GM19467 (cell line): ENCODE measurements at regions not wholly inside any gene's neighbourhood (a gene's known extent, or its start where the extent isn't known, plus 50 kb on each side); places are given as distances from the start of the nearest gene placed in this dataset.
"Not testable (repeated sequence)": the region's sequence is repeated elsewhere in the genome, so short reads cannot be mapped to it uniquely, and the experiment has no call there.

Experiments used
- ATAC-seq: cut with Tn5 transposase; IDR thresholded peaks from one replicate; pipeline ENCODE4 v1.9.1; 2021; ENCODE audit warnings: mild to moderate bottlenecking, moderate library complexity; ENCODE audit not compliant: unreplicated experiment

DNA sequence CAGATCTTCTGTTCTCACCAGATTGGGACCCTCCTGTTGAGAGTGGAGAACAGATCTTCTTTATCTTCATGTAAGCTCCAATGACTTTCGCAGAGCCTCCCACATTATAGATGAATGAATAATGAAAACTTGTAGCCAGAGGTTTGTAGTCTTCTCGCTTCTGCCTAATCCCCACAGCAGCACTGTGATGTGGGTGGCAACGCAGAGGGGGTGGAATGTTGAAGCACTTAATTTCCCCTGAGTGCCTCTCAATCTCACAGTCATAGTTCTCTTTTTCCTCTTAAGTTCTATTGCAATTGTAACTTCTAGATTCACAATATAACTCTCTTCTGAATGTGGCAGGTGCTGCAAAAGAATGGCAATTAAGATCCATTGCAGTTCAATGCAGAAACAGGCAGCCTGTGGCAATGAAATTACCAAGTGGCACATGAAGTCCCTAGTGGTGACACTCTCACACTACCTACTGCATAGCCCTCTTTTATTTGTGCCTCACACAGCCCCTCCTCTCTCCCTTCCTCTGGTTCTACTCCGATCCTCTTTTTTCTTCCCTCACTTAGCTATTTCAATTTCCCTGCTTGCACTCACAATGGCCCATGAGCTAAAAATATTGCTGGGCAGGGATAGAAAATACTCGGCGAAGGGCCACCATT lies 281.9 kb downstream of the UBE3D start:
- peak; percentile 55 for ATAC-seq

DNA sequence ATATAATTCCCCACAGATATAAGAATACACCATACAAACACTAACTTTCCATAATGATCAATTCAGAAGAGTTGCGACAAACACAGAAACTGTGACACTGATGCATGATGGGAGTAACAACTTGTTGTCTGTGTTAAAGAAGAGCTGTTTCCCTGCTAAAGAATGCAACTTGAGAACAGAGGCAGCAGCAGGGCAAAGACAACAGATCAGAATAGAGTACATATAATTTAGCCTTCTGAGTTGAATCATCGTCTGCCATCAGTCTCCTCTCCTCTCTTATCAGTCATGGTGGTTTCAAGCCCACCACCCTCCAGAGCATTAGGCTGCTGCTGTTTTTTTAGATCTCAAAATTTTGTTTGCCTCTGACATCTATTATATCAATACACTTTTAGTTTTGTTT lies 280.4 kb downstream of the UBE3D start:
- ATAC-seq, result no peak

DNA sequence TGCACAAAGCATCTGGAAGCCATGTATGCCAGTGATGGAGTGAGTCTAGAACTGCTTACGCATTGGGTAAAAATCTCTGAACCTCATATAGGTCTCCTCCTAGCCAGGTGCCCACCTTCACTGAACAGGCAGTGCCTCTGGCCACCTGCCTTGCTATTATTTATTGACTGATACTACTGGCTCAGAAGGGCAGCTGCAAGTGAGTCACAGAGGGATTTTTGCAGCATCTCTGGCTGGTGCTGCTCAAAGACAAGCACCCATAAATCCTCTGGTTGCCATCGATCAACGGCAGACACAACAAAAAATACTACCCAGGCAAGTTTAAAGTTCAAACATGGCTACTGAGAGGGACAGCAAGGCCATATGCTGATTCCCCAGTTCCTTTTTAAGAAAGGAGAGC lies 279.4 kb downstream of the UBE3D start:
- ATAC-seq, result no peak

DNA sequence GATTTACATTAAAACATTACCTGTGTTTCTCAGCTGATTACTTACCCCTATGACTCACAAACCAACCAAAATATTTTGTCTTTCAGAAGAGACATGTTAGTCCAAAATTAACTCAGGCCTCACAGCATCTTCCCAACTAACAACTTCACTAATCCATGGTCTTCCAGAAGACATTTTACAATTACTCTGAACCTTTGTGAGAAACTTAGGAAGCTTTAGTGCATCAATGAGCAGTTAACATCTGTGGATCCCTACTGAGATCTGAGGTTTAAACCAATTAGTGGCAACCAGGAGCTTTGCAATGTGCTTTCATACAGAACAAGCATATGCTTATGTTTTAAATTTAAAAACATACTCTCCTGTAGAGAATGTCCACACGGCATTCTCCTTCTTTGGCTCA lies 269.7 kb downstream of the UBE3D start:
- no peak for ATAC-seq

- no peak for ATAC-seq
Observed at GRCh38 chr6:82801083-82801482, 264.6 kb downstream of the UBE3D start.

GRCh38 chr6:82816243-82816642 lies 249.4 kb downstream of the UBE3D start:
- not testable (repeated sequence) for ATAC-seq

DNA sequence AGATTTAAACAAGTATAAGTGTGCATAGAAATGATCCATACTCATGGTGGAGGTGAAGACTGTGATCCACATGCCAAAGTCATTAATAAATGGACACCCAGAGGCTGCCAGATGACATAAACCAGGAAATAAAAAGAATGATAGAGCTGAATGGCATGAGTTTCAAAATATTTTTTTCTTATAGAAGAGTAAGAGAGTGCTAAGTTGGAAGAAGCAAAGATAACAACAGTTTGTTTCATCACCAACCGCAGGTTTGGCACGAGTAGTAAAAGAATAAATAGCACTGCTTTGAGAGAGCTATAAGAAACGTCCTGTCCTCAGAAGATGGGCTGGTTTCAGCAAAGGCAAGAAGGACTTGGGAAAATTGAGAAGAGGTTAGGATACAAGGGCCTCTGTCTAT lies 246.9 kb downstream of the UBE3D start:
- ATAC-seq, result no peak

DNA sequence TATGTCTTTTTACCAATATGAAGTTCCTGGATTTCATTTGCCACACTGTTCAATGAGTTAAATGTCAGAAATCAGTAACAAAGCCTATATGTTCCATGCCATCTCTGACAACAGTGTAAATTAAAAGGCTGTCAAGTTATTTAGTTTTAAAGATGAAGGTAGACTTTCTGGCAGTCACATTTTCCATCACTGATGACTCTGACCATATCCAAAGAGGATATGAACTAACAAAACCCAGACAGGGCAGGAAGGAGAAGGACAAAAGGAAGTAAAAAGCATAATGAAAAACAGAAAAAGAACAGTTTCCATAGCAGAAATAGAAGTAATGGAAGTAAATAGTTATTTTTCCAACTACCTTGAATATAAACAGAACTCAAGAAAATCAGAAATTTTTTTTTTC lies 242.3 kb downstream of the UBE3D start:
- ATAC-seq, result no peak

GRCh38 chr6:82832811-82833210 lies 232.8 kb downstream of the UBE3D start:
- no peak for ATAC-seq

DNA sequence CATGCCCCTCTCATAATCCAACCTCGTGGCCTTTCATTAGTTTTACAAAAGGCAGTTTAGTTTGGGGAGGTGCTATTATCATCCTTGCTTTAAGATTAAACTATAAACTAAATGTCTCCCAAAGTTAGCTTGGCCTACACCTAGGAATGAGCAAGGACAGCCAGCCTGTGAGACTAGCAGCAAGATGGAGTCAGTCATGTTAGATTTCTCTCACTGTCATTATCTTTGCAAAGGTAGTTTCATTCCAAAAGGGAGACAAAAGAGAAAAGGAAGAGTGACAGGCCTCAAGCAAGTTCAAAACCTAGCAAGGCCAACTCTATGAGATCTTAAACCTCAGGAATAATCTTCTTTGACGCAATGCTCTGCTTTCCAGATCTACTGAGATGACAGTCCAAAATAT lies 232.2 kb downstream of the UBE3D start:
- ATAC-seq, result no peak

- ATAC-seq, result no peak
Observed at GRCh38 chr6:82836022-82836575, 229.5 kb downstream of the UBE3D start.

DNA sequence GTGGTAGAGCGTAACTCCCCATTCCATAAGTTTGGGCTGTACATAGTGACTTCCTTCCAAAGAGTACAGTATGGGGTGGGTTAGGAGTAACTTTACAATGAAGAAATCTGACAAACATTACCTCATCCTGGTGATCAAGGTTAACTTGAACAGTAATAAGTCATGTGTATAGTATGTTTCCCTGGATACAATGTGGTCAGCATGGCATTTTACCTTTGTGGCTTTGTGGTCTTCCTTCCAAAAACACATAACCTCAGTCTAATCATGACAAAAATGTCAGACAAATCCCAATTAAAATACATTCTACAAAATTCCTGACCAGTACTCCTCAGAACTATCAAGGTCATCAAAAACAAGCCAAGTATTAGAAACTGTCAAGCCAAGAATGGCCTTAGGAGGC lies 225.1 kb downstream of the UBE3D start:
- ATAC-seq, result no peak

GRCh38 chr6:82841309-82841708 lies 224.3 kb downstream of the UBE3D start:
- ATAC-seq, result no peak
